Coronary artery (tissue), 2 donors: ENCODE measurements at regions not wholly inside any gene's neighbourhood (a gene's known extent, or its start where the extent isn't known, plus 50 kb on each side); places are given as distances from the start of the nearest gene placed in this dataset.

Experiments
- DNase-seq: peaks from one replicate; pipeline ENCODE4 v3.0.0-alpha.2; 2017; ENCODE audit warnings: low spot score
- H3K27ac ChIP-seq, 2 donors: fragments of 200-600 bp; sonication (generic); one replicate each; pipeline ENCODE4 v1.5.1; 2016 to 2019
- H3K4me3 ChIP-seq: fragments of 200-600 bp; sonication (generic); 2 replicates; pipeline ENCODE4 v1.5.1; 2016; ENCODE audit warnings: mild to moderate bottlenecking, moderate library complexity
- CTCF ChIP-seq: fragments of 200-600 bp; sonication (generic); IDR thresholded peaks from one replicate; pipeline ENCODE4 v1.5.1; 2019; ENCODE audit warnings: antibody characterized with exemption

DNA sequence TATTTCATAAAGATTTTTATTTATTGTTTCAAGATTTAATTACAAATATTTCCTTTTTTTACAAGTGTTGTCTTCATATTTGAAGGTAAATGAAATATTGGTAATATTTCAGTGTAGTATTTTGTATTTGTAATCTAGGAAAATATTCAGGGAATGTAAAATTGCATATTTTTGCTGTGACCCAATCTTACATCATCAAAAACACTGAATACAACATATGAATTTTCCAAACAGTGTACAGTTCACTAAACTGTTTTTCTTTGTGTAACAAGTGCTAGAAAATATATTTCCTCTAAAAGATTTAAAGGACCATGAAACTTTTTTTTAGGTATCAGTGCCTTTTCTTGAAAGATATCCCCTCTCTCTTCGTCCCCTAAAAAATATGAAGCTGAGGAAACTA, 251.9 kb upstream of the KCND2 start:
- no peak for TF ChIP-seq CTCF
- Histone ChIP-seq H3K4me3 (no peak overlapping the region), H3K27ac (no peak overlapping the region)
- DNase-seq, result no peak

GRCh38 chr7:120023494-120024167, 249.3 kb upstream of the KCND2 start:
- TF ChIP-seq CTCF, result no peak
- no peak for DNase-seq
- Histone ChIP-seq H3K27ac (no peak overlapping the region), H3K4me3 (no peak overlapping the region)

DNA sequence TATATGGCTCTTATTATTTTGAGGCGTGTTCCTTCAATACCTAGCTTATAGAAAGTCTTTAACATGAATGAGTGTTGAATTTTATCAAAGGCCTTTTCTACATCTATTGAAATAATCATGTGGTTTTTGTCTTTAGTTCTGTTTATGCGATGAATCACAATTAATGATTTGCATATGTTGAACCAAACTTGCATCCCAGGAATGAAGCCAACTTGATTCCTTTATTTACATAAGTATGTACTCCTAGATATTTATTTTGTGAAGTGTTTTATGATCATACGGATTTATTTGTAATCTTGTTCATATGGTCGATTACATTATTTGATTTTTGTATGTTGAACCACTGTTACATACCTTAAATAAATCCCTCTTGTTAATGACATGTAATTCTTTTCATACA, 244.3 kb upstream of the KCND2 start:
- no peak for DNase-seq
- Histone ChIP-seq H3K4me3 (no peak overlapping the region), H3K27ac (no peak overlapping the region)
- no peak for TF ChIP-seq CTCF

DNA sequence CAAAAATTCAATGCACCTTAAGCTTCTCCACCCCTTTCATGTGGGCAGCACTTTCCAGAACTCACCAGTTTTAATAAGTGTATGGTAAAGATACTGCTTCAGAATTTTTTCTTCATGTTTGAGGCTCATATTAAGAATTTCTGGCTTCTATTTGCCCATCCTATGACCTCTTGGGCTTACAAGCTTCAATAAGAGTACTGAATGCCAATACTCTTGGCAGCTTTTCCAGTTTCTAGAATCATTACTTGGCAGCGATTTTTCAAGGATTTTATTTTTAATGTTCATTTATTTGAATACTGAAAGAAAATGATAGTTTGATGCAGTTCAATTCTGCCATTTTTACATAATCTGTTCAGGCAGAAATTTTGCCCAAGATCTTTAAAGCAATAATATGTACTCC, 242.1 kb upstream of the KCND2 start:
- Histone ChIP-seq H3K27ac (no peak overlapping the region), H3K4me3 (no peak overlapping the region)
- TF ChIP-seq CTCF, result no peak
- DNase-seq, result no peak

DNA sequence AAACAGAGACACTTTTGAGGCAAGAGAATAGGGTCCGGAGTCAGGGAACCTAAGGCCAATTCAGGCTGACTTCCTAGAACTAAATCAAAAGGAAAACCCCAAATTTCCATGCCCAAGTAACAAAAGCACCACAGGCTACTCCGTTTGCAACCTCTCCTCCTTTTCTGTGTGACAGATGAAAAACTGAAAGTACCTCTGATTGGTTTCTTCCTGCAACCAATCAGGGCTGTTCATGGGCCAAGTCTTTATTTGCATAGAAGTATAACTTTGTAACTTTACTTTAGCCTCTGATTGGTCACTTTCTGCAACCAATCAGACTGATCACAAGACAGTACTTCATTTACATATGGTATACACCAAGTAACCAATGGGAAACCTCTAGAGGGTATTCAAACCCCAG, 239.9 kb upstream of the KCND2 start:
- H3K27ac ChIP-seq, result no peak overlapping the region
- no peak overlapping the region for H3K4me3 ChIP-seq
- no peak for TF ChIP-seq CTCF
- DNase-seq, result no peak

- Histone ChIP-seq H3K27ac (no peak overlapping the region), H3K4me3 (no peak overlapping the region)
- TF ChIP-seq CTCF, result no peak
- no peak for DNase-seq
These were observed 233.8 kb upstream of the KCND2 start for GRCh38 chr7:120039138-120039537.

- TF ChIP-seq CTCF, result no peak
- no peak overlapping the region for H3K27ac ChIP-seq
- no peak for DNase-seq
- no peak overlapping the region for H3K4me3 ChIP-seq
These were observed 231.2 kb upstream of the KCND2 start for GRCh38 chr7:120041798-120042197.
